ENCODE measurements at regions not wholly inside any gene's neighbourhood (a gene's known extent, or its start where the extent isn't known, plus 50 kb on each side); places are given as distances from the start of the nearest gene placed in this dataset.
"Not testable (repeated sequence)": the region's sequence is repeated elsewhere in the genome, so short reads cannot be mapped to it uniquely, and the experiment has no call there.

GRCh38 chr16:47978491-47979163 lies 177.2 kb downstream of the ABCC12 start:
- DNase-seq (ENCODE audit: low read depth, low spot score): no peak
- H3K4me3 ChIP-seq (ENCODE audit: low read length): no peak overlapping the region

- no peak for DNase-seq (ENCODE audit: low read depth, low spot score)
These were observed 178.0 kb downstream of the ABCC12 start for GRCh38 chr16:47977802-47978201.

DNA sequence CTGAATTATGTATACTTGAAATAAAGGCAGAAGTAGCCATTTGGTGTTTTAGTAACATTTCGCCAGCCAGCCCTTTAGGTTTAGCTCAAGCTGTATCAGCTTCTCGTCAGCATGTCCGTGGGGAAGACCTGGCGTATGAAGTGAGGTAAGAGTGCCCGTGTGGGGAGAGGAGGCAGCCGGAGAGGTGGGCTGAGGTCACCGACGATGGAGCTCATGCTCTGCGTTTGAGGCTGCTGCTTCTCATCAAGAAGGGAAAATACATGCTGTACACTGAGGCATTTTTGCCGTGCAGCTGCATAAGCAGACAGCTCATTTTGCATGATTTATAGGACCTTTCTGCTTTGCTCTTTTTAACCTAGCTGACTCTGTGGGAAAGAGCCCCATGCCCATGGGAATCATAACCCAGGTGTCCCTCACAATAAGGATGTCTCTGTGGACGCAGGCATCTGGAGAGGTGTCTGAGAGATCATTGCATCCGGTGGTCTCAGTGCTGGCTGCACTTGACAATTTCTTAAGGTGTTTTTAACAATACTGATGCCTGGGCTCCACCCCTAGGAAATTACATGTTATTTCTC lies 179.1 kb downstream of the ABCC12 start:
- no peak overlapping the region for H3K4me3 ChIP-seq (ENCODE audit: low read length)
- DNase-seq (ENCODE audit: low read depth, low spot score): no peak

More at GRCh38 chr16:47977802-47978201, 178.0 kb downstream of the ABCC12 start:
- no peak overlapping the region for H3K4me3 ChIP-seq (ENCODE audit: low read length)

GRCh38 chr16:47974971-47975370 lies 180.8 kb downstream of the ABCC12 start:
- DNase-seq (ENCODE audit: low read depth, low spot score); H3K4me3 ChIP-seq (ENCODE audit: low read length): not testable (repeated sequence)

DNA sequence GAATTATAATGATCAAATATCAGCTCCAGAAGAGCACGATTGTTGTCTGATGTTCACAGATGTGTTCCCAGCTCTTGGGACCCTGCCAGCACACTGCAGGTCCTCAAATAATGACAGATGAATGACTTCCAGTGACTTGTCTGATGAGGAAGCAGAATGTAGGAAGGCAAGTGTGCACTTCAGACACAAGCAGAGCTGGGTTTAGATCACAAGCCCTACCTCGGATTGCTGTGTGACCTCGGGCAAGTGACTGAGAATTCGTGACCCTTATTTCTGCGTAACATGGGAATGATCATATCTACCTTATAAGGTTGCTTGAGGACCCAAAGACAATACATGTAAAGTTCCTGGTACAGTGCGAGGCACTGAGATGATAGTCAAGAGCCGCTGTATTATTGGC lies 182.2 kb downstream of the ABCC12 start:
- DNase-seq (ENCODE audit: low read depth, low spot score): no peak

GRCh38 chr16:47972246-47972985 lies 183.4 kb downstream of the ABCC12 start:
- no peak for DNase-seq (ENCODE audit: low read depth, low spot score)
- H3K4me3 ChIP-seq (ENCODE audit: low read length): no peak overlapping the region

More for the DNA sequence above, 182.2 kb downstream of the ABCC12 start:
- H3K4me3 ChIP-seq (ENCODE audit: low read length): no peak overlapping the region

DNA sequence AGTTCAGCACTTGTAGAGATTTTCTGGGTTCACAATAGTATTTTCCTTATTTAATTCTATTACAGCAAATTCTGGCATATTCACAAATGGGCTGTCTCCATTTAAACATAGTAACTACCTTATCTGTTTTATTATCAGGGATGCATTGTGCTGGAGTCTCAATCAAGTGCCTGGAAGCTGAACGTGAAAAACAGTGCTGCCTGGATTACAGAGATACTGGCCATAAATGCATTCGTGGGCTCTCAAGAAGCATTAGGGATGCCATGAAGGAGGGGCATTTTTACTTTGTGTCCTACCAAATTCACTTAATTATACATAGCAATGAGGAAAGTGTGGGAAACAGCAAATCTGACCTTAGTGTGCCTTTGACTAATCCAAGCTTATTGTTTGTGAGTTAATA lies 184.6 kb downstream of the ABCC12 start:
- H3K4me3 ChIP-seq (ENCODE audit: low read length): no peak overlapping the region
- DNase-seq (ENCODE audit: low read depth, low spot score): no peak

DNA sequence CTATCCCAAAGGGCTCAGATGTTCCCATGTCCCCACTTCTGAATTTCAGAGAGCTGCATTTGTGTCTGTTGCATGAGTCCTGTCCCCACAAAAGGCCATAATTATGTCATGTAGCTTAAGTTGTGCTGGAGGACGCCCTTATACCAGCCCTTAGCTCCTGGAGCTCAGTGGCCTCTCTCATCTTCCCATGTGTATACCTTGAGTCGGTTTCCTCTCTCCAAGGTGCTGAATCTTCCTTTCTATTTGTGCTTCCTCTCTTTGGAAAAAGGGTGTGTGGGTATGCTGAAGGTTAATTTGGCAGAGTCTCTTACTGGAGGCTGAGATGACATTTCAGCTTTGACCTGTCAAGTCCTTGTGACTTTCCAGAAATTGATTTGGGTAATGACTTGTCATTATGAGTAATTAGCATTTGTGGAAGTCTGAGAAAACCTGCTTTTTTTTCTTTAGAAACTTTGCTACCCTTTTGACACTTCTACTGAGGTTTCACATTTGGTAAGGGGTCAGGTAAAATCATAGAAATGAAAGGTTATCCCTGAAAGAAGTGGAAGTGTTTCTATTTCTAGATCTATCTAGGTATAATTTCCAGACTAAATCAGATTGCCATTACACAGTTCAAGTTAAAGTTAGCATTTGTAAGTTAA lies 185.4 kb downstream of the ABCC12 start:
- peak; percentile 51 for DNase-seq (ENCODE audit: low read depth, low spot score)

GRCh38 chr16:47967374-47967773 lies 188.4 kb downstream of the ABCC12 start:
- no peak for DNase-seq (ENCODE audit: low read depth, low spot score)
- H3K4me3 ChIP-seq (ENCODE audit: low read length): no peak overlapping the region

More for the DNA sequence above, 185.4 kb downstream of the ABCC12 start:
- H3K4me3 ChIP-seq (ENCODE audit: low read length): no peak overlapping the region

DNA sequence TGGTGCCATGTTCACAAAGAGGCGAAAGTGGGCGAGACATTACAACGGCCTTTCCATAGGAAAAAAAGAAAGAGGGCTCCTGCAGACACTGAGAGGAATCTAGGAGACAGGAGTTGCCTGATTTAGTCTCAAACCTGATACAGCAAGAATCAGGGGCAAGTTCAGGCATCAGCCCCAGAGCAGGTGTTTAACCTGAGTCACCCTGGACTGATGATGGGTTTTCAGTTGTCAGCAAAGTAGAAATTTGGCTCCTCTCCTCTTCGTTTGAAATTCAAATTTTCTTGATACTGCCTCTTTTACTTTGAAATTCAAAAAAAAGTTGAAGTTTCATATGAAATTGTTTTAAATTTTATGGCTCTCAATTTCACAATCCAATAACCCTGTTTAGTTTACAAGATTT lies 189.5 kb downstream of the ABCC12 start:
- H3K4me3 ChIP-seq (ENCODE audit: low read length): no peak overlapping the region
- DNase-seq (ENCODE audit: low read depth, low spot score): no peak

GRCh38 chr16:47965439-47965838 lies 190.4 kb downstream of the ABCC12 start:
- H3K4me3 ChIP-seq (ENCODE audit: low read length): no peak overlapping the region
- DNase-seq (ENCODE audit: low read depth, low spot score): no peak

- H3K4me3 ChIP-seq (ENCODE audit: low read length): no peak overlapping the region
- no peak for DNase-seq (ENCODE audit: low read depth, low spot score)
These were observed 197.1 kb downstream of the ABCC12 start for GRCh38 chr16:47958726-47959125.

- no peak for DNase-seq (ENCODE audit: low read depth, low spot score)
- H3K4me3 ChIP-seq (ENCODE audit: low read length): no peak overlapping the region
These were observed 198.9 kb downstream of the ABCC12 start for GRCh38 chr16:47956916-47957315.

DNA sequence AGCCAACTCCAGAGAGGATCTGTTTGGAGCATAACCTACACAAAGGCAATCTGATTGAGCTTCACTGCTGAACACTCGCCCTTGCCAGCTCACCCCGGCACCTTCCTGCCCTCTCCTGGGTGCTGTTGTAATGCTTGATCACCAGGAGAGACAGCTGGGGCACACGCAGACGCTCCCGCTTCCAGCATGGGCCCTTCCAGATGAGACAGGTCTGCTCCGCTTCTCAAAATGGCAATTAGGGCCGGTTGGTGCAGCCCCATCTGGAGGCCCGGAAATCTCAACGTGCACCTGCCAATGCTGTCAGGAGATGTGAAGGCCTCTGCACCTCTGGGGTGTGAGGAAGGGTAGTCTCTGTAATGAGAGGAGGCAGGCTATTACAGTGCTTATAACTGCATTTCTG lies 206.1 kb downstream of the ABCC12 start:
- no peak overlapping the region for H3K4me3 ChIP-seq (ENCODE audit: low read length)
- DNase-seq (ENCODE audit: low read depth, low spot score): no peak

- H3K4me3 ChIP-seq (ENCODE audit: low read length): no peak overlapping the region
- no peak for DNase-seq (ENCODE audit: low read depth, low spot score)
These were observed 206.5 kb downstream of the ABCC12 start for GRCh38 chr16:47949276-47949675.

GRCh38 chr16:47947723-47948122 lies 208.1 kb downstream of the ABCC12 start:
- DNase-seq (ENCODE audit: low read depth, low spot score): no peak
- no peak overlapping the region for H3K4me3 ChIP-seq (ENCODE audit: low read length)

GRCh38 chr16:47946092-47946491 lies 209.7 kb downstream of the ABCC12 start:
- DNase-seq (ENCODE audit: low read depth, low spot score): no peak
- no peak overlapping the region for H3K4me3 ChIP-seq (ENCODE audit: low read length)

DNA sequence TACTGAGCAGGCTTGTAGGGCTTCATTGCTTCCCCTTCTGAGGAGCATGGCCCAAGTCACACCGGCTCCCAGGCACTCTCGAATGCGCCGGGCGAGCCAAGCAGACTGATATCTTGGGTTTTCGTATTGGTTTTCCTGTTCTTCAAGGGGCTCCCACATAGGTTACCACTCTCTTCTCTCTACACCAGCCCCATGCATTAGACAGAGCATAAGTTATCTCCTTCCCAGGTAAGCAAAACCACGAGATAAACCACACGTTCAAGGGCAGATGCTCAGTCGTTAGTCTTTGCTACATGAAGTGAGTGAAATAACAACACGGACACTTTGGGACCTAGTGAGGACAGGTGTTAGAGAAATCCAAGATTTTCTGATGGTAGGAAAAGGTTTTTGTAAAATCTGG lies 211.2 kb downstream of the ABCC12 start:
- DNase-seq (ENCODE audit: low read depth, low spot score): peak; percentile 60
- no peak overlapping the region for H3K4me3 ChIP-seq (ENCODE audit: low read length)

GRCh38 chr16:47943235-47943634 lies 212.6 kb downstream of the ABCC12 start:
- no peak for DNase-seq (ENCODE audit: low read depth, low spot score)

DNA sequence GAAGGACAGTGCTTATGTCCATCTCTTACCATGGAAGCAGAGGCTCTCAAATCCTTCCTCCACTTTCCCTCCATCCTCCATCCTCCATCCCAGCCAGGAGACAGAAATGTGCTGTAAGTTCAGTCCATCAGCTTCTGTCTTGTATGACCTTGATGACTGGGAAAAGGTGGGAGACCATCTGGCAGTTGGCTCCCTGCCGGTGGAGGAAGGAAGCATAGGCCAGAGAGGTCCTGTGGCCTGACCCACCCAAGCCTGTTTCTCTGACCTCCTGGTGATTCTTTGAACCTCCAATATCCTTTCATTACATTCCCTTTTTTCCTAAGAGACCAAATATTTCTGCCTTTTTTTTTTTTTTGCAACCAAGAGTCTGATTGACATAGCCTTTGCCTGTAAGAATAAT lies 215.3 kb downstream of the ABCC12 start:
- no peak for DNase-seq (ENCODE audit: low read depth, low spot score)
- no peak overlapping the region for H3K4me3 ChIP-seq (ENCODE audit: low read length)

More at GRCh38 chr16:47943235-47943634, 212.6 kb downstream of the ABCC12 start:
- H3K4me3 ChIP-seq (ENCODE audit: low read length): no peak overlapping the region
